Kidney (tissue), 13 donors: ENCODE measurements at regions not wholly inside any gene's neighbourhood (a gene's known extent, or its start where the extent isn't known, plus 50 kb on each side); places are given as distances from the start of the nearest gene placed in this dataset.
"Not testable (repeated sequence)": the region's sequence is repeated elsewhere in the genome, so short reads cannot be mapped to it uniquely, and the experiment has no call there.

ENCODE experiments used
- DNase-seq, 5 donors: peaks; one replicate each; pipeline ENCODE4 v3.0.0-alpha.2; 2013 to 2020
- FAIRE-seq: peaks from 2 replicates; lab custom pipeline; 2012; peaks lifted over from hg19 to GRCh38; lab: Jason Lieb, UNC
- H3K27ac ChIP-seq, 2 donors: one replicate each; pipeline ENCODE4 v1.7.0; 2013; ENCODE audit warnings: low read depth in 2 of 2, low read length in 2 of 2, inconsistent platforms in 1 of 2
- H3K27me3 ChIP-seq: one replicate; pipeline ENCODE4 v1.7.1; 2013; ENCODE audit warnings: low read length, inconsistent platforms; ENCODE audit not compliant: control insufficient read depth, insufficient read depth
- H3K36me3 ChIP-seq, 3 donors: one replicate each; pipeline versions ENCODE4 v1.7.0 to v1.7.1; 2013; ENCODE audit warnings: low read length in 3 of 3, control low read depth in 1 of 3, inconsistent platforms in 1 of 3; ENCODE audit not compliant: insufficient read depth in 3 of 3, control insufficient read depth in 2 of 3
- H3K4me1 ChIP-seq, 3 donors: one replicate each; pipeline versions ENCODE4 v1.7.0 to v1.7.1; 2013; ENCODE audit warnings: low read length in 3 of 3, inconsistent platforms in 1 of 3, low read depth in 1 of 3; ENCODE audit not compliant: control insufficient read depth in 2 of 3, insufficient read depth in 2 of 3
- H3K4me3 ChIP-seq, 3 donors: one replicate each; pipeline versions ENCODE4 v1.7.0 to v1.8.1; 2013; ENCODE audit warnings: low read length in 3 of 3, control low read depth in 1 of 3, inconsistent platforms in 1 of 3
- H3K9ac ChIP-seq, 3 donors: one replicate each; pipeline versions ENCODE4 v1.7.0 to v1.7.1; 2013; ENCODE audit warnings: low read length in 3 of 3, control low read depth in 1 of 3, inconsistent platforms in 1 of 3
- H3K9me3 ChIP-seq, 3 donors: one replicate each; pipeline versions ENCODE4 v1.7.0 to v1.7.1; 2013; ENCODE audit warnings: low read length in 3 of 3, control low read depth in 1 of 3, inconsistent platforms in 1 of 3; ENCODE audit not compliant: control insufficient read depth in 2 of 3, insufficient read depth in 1 of 3
- intact Hi-C: fragments of 100-400 bp; cut with DNase I; formaldehyde crosslinking; loops from one replicate; pipeline ENCODE4 v1.11.1; 2022
- TF ChIP-seq, protein P1 (sequence below): IDR thresholded peaks from 3 replicates; pipeline ENCODE4 v1.5.1; 2012; ENCODE audit warnings: mild to moderate bottlenecking, moderate library complexity, borderline replicate concordance; ENCODE audit not compliant: insufficient read depth; ENCODE audit errors: extremely low read depth
- donor health status: control.
- donor health status: control.
- donor health status: control.
- donor health status: control.
- donor health status: control.
- donor health status: DM: yes; HTN: yes; CAD: no.
- donor health status: Normal renal cell carcinoma (clear cell type).

DNA sequence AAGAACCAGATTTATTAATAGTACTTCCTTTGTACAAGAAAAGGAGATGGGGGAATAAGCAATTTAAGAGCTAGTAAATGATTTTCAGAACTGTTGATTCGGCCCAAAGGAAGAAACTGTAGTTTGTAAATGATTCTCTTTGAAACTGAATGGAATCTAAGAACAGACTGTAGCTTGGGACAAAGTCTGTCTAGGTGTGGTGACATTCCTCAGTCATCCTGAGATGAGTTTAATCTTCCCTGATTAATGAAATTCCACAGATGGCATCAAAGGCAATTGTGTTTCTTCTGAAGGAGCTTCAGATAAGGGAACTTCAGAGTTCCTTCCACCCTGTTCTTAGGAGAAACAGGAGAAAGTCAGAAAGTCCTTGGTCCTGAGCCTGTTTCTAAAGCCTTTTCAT, 2095.9 kb downstream of the LRRC4C start:
- Histone ChIP-seq H3K4me3 (no peak overlapping the region), H3K9me3 (no peaks in the 10 kb centered on the region), H3K9ac (no peak overlapping the region), H3K36me3 (no peaks in the 10 kb centered on the region), H3K4me1 (no peaks in the 10 kb centered on the region), H3K27me3 (no peaks in the 10 kb centered on the region), H3K27ac (no peak overlapping the region)
- DNase-seq: peak in 2 of 5 donors; percentile 31 to 41
- TF ChIP-seq, protein P1, sequence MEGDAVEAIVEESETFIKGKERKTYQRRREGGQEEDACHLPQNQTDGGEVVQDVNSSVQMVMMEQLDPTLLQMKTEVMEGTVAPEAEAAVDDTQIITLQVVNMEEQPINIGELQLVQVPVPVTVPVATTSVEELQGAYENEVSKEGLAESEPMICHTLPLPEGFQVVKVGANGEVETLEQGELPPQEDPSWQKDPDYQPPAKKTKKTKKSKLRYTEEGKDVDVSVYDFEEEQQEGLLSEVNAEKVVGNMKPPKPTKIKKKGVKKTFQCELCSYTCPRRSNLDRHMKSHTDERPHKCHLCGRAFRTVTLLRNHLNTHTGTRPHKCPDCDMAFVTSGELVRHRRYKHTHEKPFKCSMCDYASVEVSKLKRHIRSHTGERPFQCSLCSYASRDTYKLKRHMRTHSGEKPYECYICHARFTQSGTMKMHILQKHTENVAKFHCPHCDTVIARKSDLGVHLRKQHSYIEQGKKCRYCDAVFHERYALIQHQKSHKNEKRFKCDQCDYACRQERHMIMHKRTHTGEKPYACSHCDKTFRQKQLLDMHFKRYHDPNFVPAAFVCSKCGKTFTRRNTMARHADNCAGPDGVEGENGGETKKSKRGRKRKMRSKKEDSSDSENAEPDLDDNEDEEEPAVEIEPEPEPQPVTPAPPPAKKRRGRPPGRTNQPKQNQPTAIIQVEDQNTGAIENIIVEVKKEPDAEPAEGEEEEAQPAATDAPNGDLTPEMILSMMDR: no peak
- intact Hi-C loops: no loop called here
- FAIRE-seq: peak; percentile 83

DNA sequence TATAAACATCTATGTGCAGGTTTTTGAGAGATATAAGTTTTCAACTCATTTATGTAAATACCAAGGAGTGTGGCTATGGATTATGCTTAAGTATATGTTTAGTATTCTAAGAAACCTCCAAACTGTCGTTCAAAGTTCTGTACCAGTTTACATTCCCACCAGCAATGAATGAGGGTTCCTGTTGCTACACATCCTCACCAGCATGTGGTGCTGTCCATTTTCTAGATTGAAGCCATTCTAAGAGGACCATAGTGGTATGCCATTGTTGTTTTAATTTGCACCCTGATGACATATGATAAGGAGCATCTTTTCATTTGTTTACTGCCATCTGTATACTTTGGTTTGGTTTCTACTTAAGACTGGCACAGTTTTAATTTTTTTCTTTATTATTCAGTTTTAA, 2097.9 kb downstream of the LRRC4C start:
- H3K27ac ChIP-seq: no peak overlapping the region
- H3K4me3 ChIP-seq: no peak overlapping the region
- FAIRE-seq (no peak), DNase-seq (no peak)
- no peak overlapping the region for H3K9ac ChIP-seq
- H3K4me1 ChIP-seq: no peaks in the 10 kb centered on the region
- H3K9me3 ChIP-seq: no peaks in the 10 kb centered on the region
- H3K36me3 ChIP-seq: no peaks in the 10 kb centered on the region
- intact Hi-C loops: no loop called here
- H3K27me3 ChIP-seq: no peaks in the 10 kb centered on the region
- TF ChIP-seq, protein P1: no peak

DNA sequence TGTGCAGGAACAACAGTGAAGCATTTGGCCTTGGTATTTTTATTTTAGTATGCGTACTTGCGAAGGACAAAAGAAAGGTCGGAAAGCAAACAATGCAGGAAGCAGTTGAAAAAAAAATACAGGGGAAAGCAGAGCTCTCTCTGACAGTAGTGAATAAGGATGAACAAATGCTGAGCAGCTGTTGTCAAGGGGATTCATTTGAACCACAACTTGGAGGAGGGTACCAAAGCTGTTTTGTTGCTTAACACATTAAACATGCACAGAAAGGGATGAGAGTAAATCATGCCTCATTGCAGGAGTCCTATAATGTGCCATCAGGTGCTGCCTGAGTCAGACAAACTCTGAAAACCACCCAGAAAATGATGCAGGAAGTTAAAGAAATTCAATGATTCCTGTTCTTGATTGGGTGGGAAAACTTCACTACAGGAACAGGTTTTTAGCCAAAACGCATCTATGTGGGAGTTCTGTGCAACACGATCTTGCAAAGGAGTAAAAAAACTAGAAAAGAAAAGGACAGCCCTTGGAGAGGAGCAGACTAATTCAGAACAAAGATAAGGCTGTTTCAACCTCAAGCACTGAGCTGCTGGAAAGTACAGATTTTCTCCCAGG, 2113.5 kb downstream of the LRRC4C start:
- DNase-seq (peak in 2 of 5 donors; percentile 16 to 21), FAIRE-seq (no peak)
- Histone ChIP-seq H3K36me3 (no peaks in the 10 kb centered on the region), H3K27ac (no peak overlapping the region), H3K4me3 (no peak overlapping the region), H3K27me3 (no peaks in the 10 kb centered on the region), H3K9ac (no peak overlapping the region), H3K9me3 (peaks cover 0 to 2% (median 0%) of the 10 kb centered on the region in 3 donors), H3K4me1 (no peaks in the 10 kb centered on the region)
- TF ChIP-seq, protein P1: no peak
- intact Hi-C loops: no loop called here

- Histone ChIP-seq H3K36me3 (no peaks in the 10 kb centered on the region), H3K9ac (no peak overlapping the region), H3K4me1 (no peaks in the 10 kb centered on the region), H3K27me3 (no peaks in the 10 kb centered on the region), H3K4me3 (no peak overlapping the region), H3K27ac (no peak overlapping the region), H3K9me3 (peaks cover 0 to 7% (median 2%) of the 10 kb centered on the region in 3 donors)
- no peak for DNase-seq
- TF ChIP-seq, protein P1: no peak
- intact Hi-C loops: no loop called here
- no peak for FAIRE-seq
Measured at GRCh38 chr11:39341461-39341860, 2118.0 kb downstream of the LRRC4C start.

- H3K4me3 ChIP-seq, FAIRE-seq, intact Hi-C loops, H3K27ac ChIP-seq, H3K9me3 ChIP-seq, H3K9ac ChIP-seq, DNase-seq, H3K36me3 ChIP-seq, H3K27me3 ChIP-seq, H3K4me1 ChIP-seq: not testable (repeated sequence)
Measured at GRCh38 chr11:39333006-39333405, 2126.4 kb downstream of the LRRC4C start.
